IMR-90 (cell line): ENCODE measurements at regions not wholly inside any gene's neighbourhood (a gene's known extent, or its start where the extent isn't known, plus 50 kb on each side); places are given as distances from the start of the nearest gene placed in this dataset.

Experiments
- ATAC-seq: fragments of 200-7000 bp; cut with Tn5 transposase; 2 replicates; pipeline ENCODE4 v1.9.1; 2020; ENCODE audit warnings: low read depth, mild to moderate bottlenecking, moderate library complexity
- BruUV-seq: library from RNA; stranded (reverse); fragments of 400-500 nt; replicated peaks from 2 replicates; lab custom pipeline; 2021; lab: Mats Ljungman, UMichigan
- CTCF ChIA-PET: fragments of 300-600 bp; formaldehyde crosslinking; extraction: SDS; loops from one replicate; lab custom pipeline; 2021; ENCODE audit warnings: antibody characterized with exemption; lab: Yijun Ruan, JAX
- POLR2A ChIA-PET: fragments of 300-600 bp; sonication (Branson Sonifier 250); formaldehyde crosslinking; loops from one replicate; lab custom pipeline; 2022; ENCODE audit warnings: antibody characterized with exemption; ENCODE audit not compliant: unreplicated experiment; lab: Charles Lee
- DNase-seq: peaks from one replicate; pipeline ENCODE4 v3.0.0; 2013
- H2AFZ ChIP-seq: replicated peaks from 2 replicates; pipeline ENCODE3; 2013; ENCODE audit warnings: low read length, mild to moderate bottlenecking; ENCODE audit not compliant: poor library complexity
- H2AK5ac ChIP-seq: 2 replicates; pipeline ENCODE4 v1.6.1; 2013; ENCODE audit warnings: low read depth, low read length, inconsistent platforms
- H2AK9ac ChIP-seq: replicated peaks from 2 replicates; pipeline ENCODE3; 2013; ENCODE audit warnings: mild to moderate bottlenecking, low read depth, low read length, moderate library complexity; ENCODE audit not compliant: poor library complexity
- H2BK120ac ChIP-seq: 2 replicates; pipeline ENCODE4 v1.6.1; 2013; ENCODE audit warnings: low read depth, low read length, inconsistent platforms
- H2BK15ac ChIP-seq: 3 replicates; pipeline ENCODE4 v1.6.1; 2013; ENCODE audit warnings: low read depth, low read length, inconsistent platforms
- H2BK20ac ChIP-seq: 2 replicates; pipeline ENCODE4 v1.6.1; 2013; ENCODE audit warnings: low read depth, mild to moderate bottlenecking, inconsistent platforms, low read length, moderate library complexity
- H2BK5ac ChIP-seq: 2 replicates; pipeline ENCODE4 v1.6.1; 2013; ENCODE audit warnings: mild to moderate bottlenecking, low read depth, low read length, inconsistent platforms; ENCODE audit not compliant: poor library complexity, severe bottlenecking
- H3K14ac ChIP-seq: replicated peaks from 2 replicates; pipeline ENCODE4 v1.6.1; 2013; ENCODE audit warnings: low read depth, low read length, inconsistent platforms
- H3K18ac ChIP-seq: 2 replicates; pipeline ENCODE4 v1.6.1; 2013; ENCODE audit warnings: low read depth, low read length, control low read depth
- H3K23ac ChIP-seq: 2 replicates; pipeline ENCODE4 v1.6.1; 2013; ENCODE audit warnings: low read depth, low read length, inconsistent platforms
- H3K27ac ChIP-seq: 2 replicates; pipeline ENCODE4 v1.5.1; 2013; ENCODE audit warnings: mild to moderate bottlenecking, control low read depth, low read length; ENCODE audit not compliant: insufficient read depth
- H3K27me3 ChIP-seq: 2 replicates; pipeline ENCODE4 v1.6.1; 2013; ENCODE audit warnings: low read length; ENCODE audit not compliant: control insufficient read depth, insufficient read depth
- H3K36me3 ChIP-seq: 2 replicates; pipeline ENCODE4 v1.6.1; 2013; ENCODE audit warnings: low read length, mixed read lengths; ENCODE audit not compliant: control insufficient read depth, insufficient read depth
- H3K4ac ChIP-seq: 2 replicates; pipeline ENCODE4 v1.6.1; 2013; ENCODE audit warnings: low read depth, low read length, inconsistent platforms
- H3K4me1 ChIP-seq: 2 replicates; pipeline ENCODE4 v1.6.1; 2013; ENCODE audit warnings: low read length, mixed read lengths; ENCODE audit not compliant: control insufficient read depth, insufficient read depth
- H3K4me2 ChIP-seq: 2 replicates; pipeline ENCODE4 v1.6.1; 2013; ENCODE audit warnings: low read depth, mild to moderate bottlenecking, control low read depth, low read length, moderate library complexity
- H3K4me3 ChIP-seq: 2 replicates; pipeline ENCODE4 v1.5.1; 2013; ENCODE audit warnings: low read depth, mild to moderate bottlenecking, control low read depth, low read length, moderate library complexity; ENCODE audit not compliant: insufficient read depth
- H3K56ac ChIP-seq: 2 replicates; pipeline ENCODE4 v1.6.1; 2013; ENCODE audit warnings: low read length, inconsistent platforms; ENCODE audit not compliant: insufficient read depth; ENCODE audit errors: extremely low read depth
- H3K79me1 ChIP-seq, 2 experiments: 2 replicates each; pipeline ENCODE4 v1.6.1; 2013; ENCODE audit warnings: low read length in 2 of 2, inconsistent platforms in 1 of 2, low read depth in 1 of 2
- H3K9ac ChIP-seq: 2 replicates; pipeline ENCODE4 v1.6.1; 2013; ENCODE audit warnings: low read depth, low read length, control low read depth
- H3K9me1 ChIP-seq: 2 replicates; pipeline ENCODE4 v1.6.1; 2013; ENCODE audit warnings: low read length, inconsistent platforms; ENCODE audit not compliant: insufficient read depth
- H3K9me3 ChIP-seq: 2 replicates; pipeline ENCODE4 v1.6.1; 2013; ENCODE audit warnings: low read length; ENCODE audit not compliant: control insufficient read depth, insufficient read depth
- H4K20me1 ChIP-seq: 2 replicates; pipeline ENCODE4 v1.6.1; 2013; ENCODE audit warnings: low read length, inconsistent platforms; ENCODE audit not compliant: insufficient read depth
- H4K5ac ChIP-seq: 2 replicates; pipeline ENCODE4 v1.6.1; 2013; ENCODE audit warnings: mild to moderate bottlenecking, low read depth, low read length, control low read depth
- H4K8ac ChIP-seq, 2 experiments: 2 replicates each; pipeline ENCODE4 v1.6.1; 2013; ENCODE audit warnings: low read depth in 2 of 2, low read length in 2 of 2, control low read depth in 1 of 2, inconsistent platforms in 1 of 2
- H4K91ac ChIP-seq: 2 replicates; pipeline ENCODE4 v1.6.1; 2013; ENCODE audit warnings: low read depth, low read length, inconsistent platforms; ENCODE audit not compliant: insufficient read depth
- FOS ChIP-seq: fragments of 150-350 bp; IDR thresholded peaks from 2 replicates; pipeline ENCODE4 v1.6.1; 2016; ENCODE audit warnings: low read depth, low read length
- MAFK ChIP-seq: IDR thresholded peaks from 2 replicates; pipeline ENCODE4 v1.6.1; 2012; ENCODE audit warnings: low read depth, low read length, improper control_type of control experiment
- RCOR1 ChIP-seq: IDR thresholded peaks from 2 replicates; pipeline ENCODE4 v1.6.1; 2012; ENCODE audit warnings: mild to moderate bottlenecking, low read length, improper control_type of control experiment; ENCODE audit not compliant: insufficient replicate concordance
- WGBS, 2 experiments: methylation state at CpG; one replicate each; pipeline versions ENCODE4 v1.1.5 to v1.1.7; 2013; ENCODE audit warnings: missing lambda C conversion rate in 2 of 2; ENCODE audit not compliant: insufficient read length in 1 of 2; ENCODE audit errors: extremely low coverage in 2 of 2; 5-methylcytosine and 5-hydroxymethylcytosine counted together
- dilution Hi-C: fragments of 300-500 bp; cut with HindIII; formaldehyde crosslinking; loops from one replicate; pipeline ENCODE4 v1.14.3; 2018; ENCODE audit warnings: low sequenced_read_pairs; ENCODE audit not compliant: unreplicated experiment
- in situ Hi-C: fragments of 300-500 bp; cut with MboI; formaldehyde crosslinking; loops from 3 replicates; pipeline ENCODE4 v1.14.3; 2019; ENCODE audit warnings: low sequenced_read_pairs, inconsistent platforms, mixed read lengths
- intact Hi-C: fragments of 100-400 bp; cut with micrococcal nuclease; formaldehyde crosslinking; loops from 2 replicates; pipeline ENCODE4 v1.10.0; 2022

GRCh38 chr13:24982333-24982999, 113.5 kb upstream of the PABPC3 start:
- intact Hi-C loops: no loop called here
- in situ Hi-C loops: no loop called here
- H3K14ac ChIP-seq: no peak overlapping the region
- H4K20me1 ChIP-seq: no peaks in the 10 kb centered on the region
- H3K4me1 ChIP-seq: no peaks in the 10 kb centered on the region
- 46% methylated on average over 4 of the region's 11 CpGs; no CpG with 5 or more reads in 1 of the 2 experiments for WGBS, 2 experiments
- H4K5ac ChIP-seq: no peak overlapping the region
- ChIA-PET POLR2A (no interaction called here), CTCF (no interaction called here)
- H3K23ac ChIP-seq: no peak overlapping the region
- no peaks in the 10 kb centered on the region for H3K79me1 ChIP-seq
- no peaks in the 10 kb centered on the region for H3K9me1 ChIP-seq
- H3K18ac ChIP-seq: no peak overlapping the region
- DNase-seq (no peak), ATAC-seq (no peak)
- H2AK5ac ChIP-seq: no peak overlapping the region
- H2BK120ac ChIP-seq: no peak overlapping the region
- no TSS peak for BruUV-seq
- no peak overlapping the region for H2BK15ac ChIP-seq
- H2AK9ac ChIP-seq: no peak overlapping the region
- H3K36me3 ChIP-seq: no peaks in the 10 kb centered on the region
- no peak overlapping the region for H3K9ac ChIP-seq
- no peak overlapping the region for H3K56ac ChIP-seq
- H3K9me3 ChIP-seq: no peaks in the 10 kb centered on the region
- peaks cover 2% of the 10 kb centered on the region for H3K27me3 ChIP-seq
- H3K4me3 ChIP-seq: no peak overlapping the region
- no peak overlapping the region for H4K91ac ChIP-seq
- H4K8ac ChIP-seq: no peak overlapping the region
- TF ChIP-seq FOS: no peak
- no peak for TF ChIP-seq MAFK
- no peak for TF ChIP-seq RCOR1
- H3K4ac ChIP-seq: no peak overlapping the region
- H2AFZ ChIP-seq: no peak overlapping the region
- dilution Hi-C loops: no loop called here
- no peak overlapping the region for H3K4me2 ChIP-seq
- no peak overlapping the region for H3K27ac ChIP-seq
- H2BK20ac ChIP-seq: no peak overlapping the region
- no peak overlapping the region for H2BK5ac ChIP-seq
